Esophagus muscularis mucosa (tissue), 3 donors: ENCODE measurements at regions not wholly inside any gene's neighbourhood (a gene's known extent, or its start where the extent isn't known, plus 50 kb on each side); places are given as distances from the start of the nearest gene placed in this dataset.

Experiments
- CTCF ChIP-seq, 3 experiments: fragments of 200-600 bp in 2 of 3; fragments of 450-650 bp in 1 of 3; sonication (generic) in 2 of 3; IDR thresholded peaks; one replicate each; pipeline ENCODE4 v1.5.1; 2017 to 2019; ENCODE audit warnings: antibody characterized with exemption in 3 of 3, mild to moderate bottlenecking in 2 of 3, moderate library complexity in 1 of 3
- POLR2A ChIP-seq: fragments of 450-650 bp; IDR thresholded peaks from one replicate; pipeline ENCODE4 v1.6.1; 2017; ENCODE audit warnings: antibody characterized with exemption, moderate library complexity, mild to moderate bottlenecking, low read depth
- POLR2AphosphoS5 ChIP-seq, 2 donors: sonication (generic); formaldehyde crosslinking; IDR thresholded peaks; one replicate each; pipeline ENCODE4 v1.6.1; 2017; ENCODE audit warnings: antibody characterized with exemption in 2 of 2

- TF ChIP-seq CTCF (IDR thresholded peaks at IDR 0.05) (no peak), POLR2A (no peak), POLR2AphosphoS5 (IDR thresholded peaks at IDR 0.05) (no peak)
Measured at GRCh38 chr17:17398943-17399926, 77.6 kb upstream of the MED9 start.
